ENCODE measurements at regions not wholly inside any gene's neighbourhood (a gene's known extent, or its start where the extent isn't known, plus 50 kb on each side); places are given as distances from the start of the nearest gene placed in this dataset.

- no peak for TF ChIP-seq SIN3A (IDR thresholded peaks at IDR 0.05; ENCODE audit: borderline replicate concordance, insufficient read depth, low read length)
- TF ChIP-seq POLR2AphosphoS5 (IDR thresholded peaks at IDR 0.05; ENCODE audit: low read depth, low read length) = no peak
- TF ChIP-seq REST (IDR thresholded peaks at IDR 0.05; ENCODE audit: insufficient read depth in 1 of 2, low read depth in 2 of 2, low read length in 2 of 2) = no peak
- no peak for TF ChIP-seq FOXP2 (optimal IDR thresholded peaks at IDR 0.05; ENCODE audit: borderline replicate concordance, extremely low read depth, extremely low read length, insufficient read depth)
- TF ChIP-seq TAF1 (IDR thresholded peaks at IDR 0.05; ENCODE audit: borderline replicate concordance, insufficient read depth, low read length) = no peak
These were observed 73.4 kb upstream of the ST8SIA3 start for GRCh38 chr18:57278933-57279332.

GRCh38 chr18:57281519-57281918 is 70.8 kb upstream of the ST8SIA3 start:
- TF ChIP-seq TAF1 (IDR thresholded peaks at IDR 0.05; ENCODE audit: borderline replicate concordance, insufficient read depth, low read length) (no peak), FOXP2 (optimal IDR thresholded peaks at IDR 0.05; ENCODE audit: borderline replicate concordance, extremely low read depth, extremely low read length, insufficient read depth) (no peak), SIN3A (IDR thresholded peaks at IDR 0.05; ENCODE audit: borderline replicate concordance, insufficient read depth, low read length) (no peak), POLR2AphosphoS5 (IDR thresholded peaks at IDR 0.05; ENCODE audit: low read depth, low read length) (no peak), REST (IDR thresholded peaks at IDR 0.05; ENCODE audit: insufficient read depth in 1 of 2, low read depth in 2 of 2, low read length in 2 of 2) (no peak)

- TF ChIP-seq REST (IDR thresholded peaks at IDR 0.05; ENCODE audit: insufficient read depth in 1 of 2, low read depth in 2 of 2, low read length in 2 of 2) = no peak
- no peak for TF ChIP-seq SIN3A (IDR thresholded peaks at IDR 0.05; ENCODE audit: borderline replicate concordance, insufficient read depth, low read length)
These were observed 65.4 kb upstream of the ST8SIA3 start for GRCh38 chr18:57286949-57287348.

- no peak for TF ChIP-seq TAF1 (IDR thresholded peaks at IDR 0.05; ENCODE audit: borderline replicate concordance, insufficient read depth, low read length)
- TF ChIP-seq FOXP2 (optimal IDR thresholded peaks at IDR 0.05; ENCODE audit: borderline replicate concordance, extremely low read depth, extremely low read length, insufficient read depth) = no peak
- TF ChIP-seq REST (IDR thresholded peaks at IDR 0.05; ENCODE audit: insufficient read depth in 1 of 2, low read depth in 2 of 2, low read length in 2 of 2) = no peak
- TF ChIP-seq POLR2AphosphoS5 (IDR thresholded peaks at IDR 0.05; ENCODE audit: low read depth, low read length) = no peak
- no peak for TF ChIP-seq SIN3A (IDR thresholded peaks at IDR 0.05; ENCODE audit: borderline replicate concordance, insufficient read depth, low read length)
These were observed 64.6 kb upstream of the ST8SIA3 start for GRCh38 chr18:57287766-57288165.

GRCh38 chr18:57294547-57294946 is 57.8 kb upstream of the ST8SIA3 start:
- TF ChIP-seq POLR2AphosphoS5 (IDR thresholded peaks at IDR 0.05; ENCODE audit: low read depth, low read length) (no peak), FOXP2 (optimal IDR thresholded peaks at IDR 0.05; ENCODE audit: borderline replicate concordance, extremely low read depth, extremely low read length, insufficient read depth) (no peak), REST (IDR thresholded peaks at IDR 0.05; ENCODE audit: insufficient read depth in 1 of 2, low read depth in 2 of 2, low read length in 2 of 2) (no peak), SIN3A (IDR thresholded peaks at IDR 0.05; ENCODE audit: borderline replicate concordance, insufficient read depth, low read length) (no peak), TAF1 (IDR thresholded peaks at IDR 0.05; ENCODE audit: borderline replicate concordance, insufficient read depth, low read length) (no peak)

Measured in PFSK-1 (cell line).